ENCODE measurements at regions not wholly inside any gene's neighbourhood (a gene's known extent, or its start where the extent isn't known, plus 50 kb on each side); places are given as distances from the start of the nearest gene placed in this dataset.

- Histone ChIP-seq H3K9me3 (no peaks in the 10 kb centered on the region), H3K27ac (no peak overlapping the region), H3K36me3 (no peaks in the 10 kb centered on the region), H3K27me3 (no peaks in the 10 kb centered on the region), H3K4me3 (no peak overlapping the region), H3K4me1 (no peaks in the 10 kb centered on the region)
- intact Hi-C loops (cut with DNase I; ENCODE audit: low total_unique reads) = no loop called here
- TF ChIP-seq POLR2AphosphoS5 (IDR thresholded peaks at IDR 0.05) = no peak
- TF ChIP-seq CTCF (IDR thresholded peaks at IDR 0.05) = no peak
- no peak for TF ChIP-seq POLR2A (IDR thresholded peaks at IDR 0.05)
- no peak for DNase-seq (ENCODE audit: low spot score in 2 of 2)
Measured at GRCh38 chr1:78234496-78234895, 188.7 kb downstream of the GIPC2 start.

- H3K27me3 ChIP-seq = no peaks in the 10 kb centered on the region
Measured at GRCh38 chr1:78236716-78237115, 190.9 kb downstream of the GIPC2 start.

GRCh38 chr1:78237364-78237916, 191.7 kb downstream of the GIPC2 start:
- DNase-seq (ENCODE audit: low spot score in 2 of 2) = peak in 1 of 2 donors; percentile 40
- no peaks in the 10 kb centered on the region for H3K36me3 ChIP-seq
- H3K27me3 ChIP-seq = no peaks in the 10 kb centered on the region
- TF ChIP-seq POLR2A (IDR thresholded peaks at IDR 0.05) = no peak
- no peak for TF ChIP-seq CTCF (IDR thresholded peaks at IDR 0.05)
- TF ChIP-seq POLR2AphosphoS5 (IDR thresholded peaks at IDR 0.05) = no peak
- no peaks in the 10 kb centered on the region for H3K4me1 ChIP-seq
- H3K4me3 ChIP-seq = no peak overlapping the region
- no peaks in the 10 kb centered on the region for H3K9me3 ChIP-seq
- intact Hi-C loops (cut with DNase I; ENCODE audit: low total_unique reads) = no loop called here
- peak overlapping the region in 1 of 2 donors; percentile 23 for H3K27ac ChIP-seq

More at GRCh38 chr1:78236716-78237115, 190.9 kb downstream of the GIPC2 start:
- no peak for DNase-seq (ENCODE audit: low spot score in 2 of 2)
- no peaks in the 10 kb centered on the region for H3K36me3 ChIP-seq
- H3K27ac ChIP-seq = no peak overlapping the region
- no peaks in the 10 kb centered on the region for H3K4me1 ChIP-seq
- TF ChIP-seq POLR2AphosphoS5 (IDR thresholded peaks at IDR 0.05) (no peak), POLR2A (IDR thresholded peaks at IDR 0.05) (no peak), CTCF (IDR thresholded peaks at IDR 0.05) (no peak)
- no peak overlapping the region for H3K4me3 ChIP-seq
- intact Hi-C loops (cut with DNase I; ENCODE audit: low total_unique reads) = no loop called here
- H3K9me3 ChIP-seq = no peaks in the 10 kb centered on the region

GRCh38 chr1:78240191-78240590, 194.4 kb downstream of the GIPC2 start:
- H3K9me3 ChIP-seq = no peaks in the 10 kb centered on the region
- DNase-seq (ENCODE audit: low spot score in 2 of 2) = no peak
- no peaks in the 10 kb centered on the region for H3K4me1 ChIP-seq
- H3K27me3 ChIP-seq = no peaks in the 10 kb centered on the region
- no peak overlapping the region for H3K4me3 ChIP-seq
- TF ChIP-seq POLR2AphosphoS5 (IDR thresholded peaks at IDR 0.05) = no peak
- TF ChIP-seq POLR2A (IDR thresholded peaks at IDR 0.05) = no peak
- TF ChIP-seq CTCF (IDR thresholded peaks at IDR 0.05) = no peak
- no peak overlapping the region for H3K27ac ChIP-seq
- no peaks in the 10 kb centered on the region for H3K36me3 ChIP-seq
- intact Hi-C loops (cut with DNase I; ENCODE audit: low total_unique reads) = no loop called here

GRCh38 chr1:78240755-78241154, 195.0 kb downstream of the GIPC2 start:
- intact Hi-C loops (cut with DNase I; ENCODE audit: low total_unique reads) = no loop called here
- Histone ChIP-seq H3K36me3 (no peaks in the 10 kb centered on the region), H3K4me1 (no peaks in the 10 kb centered on the region), H3K27me3 (no peaks in the 10 kb centered on the region), H3K9me3 (no peaks in the 10 kb centered on the region), H3K27ac (no peak overlapping the region), H3K4me3 (no peak overlapping the region)
- TF ChIP-seq CTCF (IDR thresholded peaks at IDR 0.05) (no peak), POLR2AphosphoS5 (IDR thresholded peaks at IDR 0.05) (no peak), POLR2A (IDR thresholded peaks at IDR 0.05) (no peak)
- DNase-seq (ENCODE audit: low spot score in 2 of 2) = no peak
